ENCODE measurements at regions not wholly inside any gene's neighbourhood (a gene's known extent, or its start where the extent isn't known, plus 50 kb on each side); places are given as distances from the start of the nearest gene placed in this dataset.
A peak's percentile ranks its signal among the peaks of the same experiment; 100 is the strongest.

- no peak overlapping the region for H3K4me3 ChIP-seq (ENCODE audit: low read depth, low read length)
- TF ChIP-seq CTCF (IDR thresholded peaks at IDR 0.05; ENCODE audit: low read depth, low read length): no peak
- in situ Hi-C loops (cut with HindIII; ENCODE audit: low sequenced_read_pairs): no loop called here
- DNase-seq (ENCODE audit: low read depth, low spot score): no peak
These were observed 739.6 kb upstream of the SLC10A2 start for GRCh38 chr13:103805771-103806170.

GRCh38 chr13:103803349-103803748 lies 737.1 kb upstream of the SLC10A2 start:
- H3K4me3 ChIP-seq (ENCODE audit: low read depth, low read length): no peak overlapping the region
- TF ChIP-seq CTCF (IDR thresholded peaks at IDR 0.05; ENCODE audit: low read depth, low read length): no peak
- no peak for DNase-seq (ENCODE audit: low read depth, low spot score)
- in situ Hi-C loops (cut with HindIII; ENCODE audit: low sequenced_read_pairs): no loop called here

- no peak for TF ChIP-seq CTCF (IDR thresholded peaks at IDR 0.05; ENCODE audit: low read depth, low read length)
- H3K4me3 ChIP-seq (ENCODE audit: low read depth, low read length): no peak overlapping the region
- no peak for DNase-seq (ENCODE audit: low read depth, low spot score)
- in situ Hi-C loops (cut with HindIII; ENCODE audit: low sequenced_read_pairs): no loop called here
These were observed 732.8 kb upstream of the SLC10A2 start for GRCh38 chr13:103799028-103799427.

GRCh38 chr13:103795892-103796478 lies 729.8 kb upstream of the SLC10A2 start:
- no peak for TF ChIP-seq CTCF (IDR thresholded peaks at IDR 0.05; ENCODE audit: low read depth, low read length)
- in situ Hi-C loops (cut with HindIII; ENCODE audit: low sequenced_read_pairs): no loop called here
- DNase-seq (ENCODE audit: low read depth, low spot score): no peak
- no peak overlapping the region for H3K4me3 ChIP-seq (ENCODE audit: low read depth, low read length)

- no peak for DNase-seq (ENCODE audit: low read depth, low spot score)
- no peak overlapping the region for H3K4me3 ChIP-seq (ENCODE audit: low read depth, low read length)
- TF ChIP-seq CTCF (IDR thresholded peaks at IDR 0.05; ENCODE audit: low read depth, low read length): no peak
- in situ Hi-C loops (cut with HindIII; ENCODE audit: low sequenced_read_pairs): no loop called here
These were observed 728.3 kb upstream of the SLC10A2 start for GRCh38 chr13:103794526-103794925.

GRCh38 chr13:103788061-103788652 lies 721.9 kb upstream of the SLC10A2 start:
- peak; percentile 25 for TF ChIP-seq CTCF (IDR thresholded peaks at IDR 0.05; ENCODE audit: low read depth, low read length)
- no peak for DNase-seq (ENCODE audit: low read depth, low spot score)
- in situ Hi-C loops (cut with HindIII; ENCODE audit: low sequenced_read_pairs): no loop called here
- H3K4me3 ChIP-seq (ENCODE audit: low read depth, low read length): no peak overlapping the region

Data from astrocyte of the spinal cord (primary cell).